SK-N-SH (cell line): ENCODE measurements at regions not wholly inside any gene's neighbourhood (a gene's known extent, or its start where the extent isn't known, plus 50 kb on each side); places are given as distances from the start of the nearest gene placed in this dataset.
"Not testable (repeated sequence)": the region's sequence is repeated elsewhere in the genome, so short reads cannot be mapped to it uniquely, and the experiment has no call there.

Experiments used
- CTCF ChIA-PET: fragments of 300-600, 350-600 bp; formaldehyde crosslinking; extraction: SDS; loops from one replicate; lab custom pipeline; 2021; lab: Yijun Ruan, JAX
- POLR2A ChIA-PET: fragments of 350-600 bp; sonication (Branson Sonifier 250); formaldehyde crosslinking; extraction: SDS; loops from one replicate; lab custom pipeline; 2020; ENCODE audit warnings: antibody characterized with exemption, inconsistent platforms; lab: Yijun Ruan, JAX
- DNase-seq: peaks from one replicate; pipeline ENCODE4 v3.0.0; 2012
- H2AFZ ChIP-seq: fragments of 200-600 bp; sonication (generic); 2 replicates; pipeline ENCODE4 v1.8.1; 2016; ENCODE audit warnings: antibody characterized with exemption, mild to moderate bottlenecking, low read depth
- H3F3A ChIP-seq: fragments of 200-600 bp; sonication (generic); replicated peaks from 2 replicates; pipeline ENCODE3; 2016; ENCODE audit warnings: antibody characterized with exemption, mild to moderate bottlenecking; ENCODE audit not compliant: insufficient read depth
- H3K27ac ChIP-seq, 2 experiments: fragments of 200-500 bp in 1 of 2; fragments of 200-600 bp in 1 of 2; sonication (Bioruptor generic) in 1 of 2; sonication (generic), shearing (Covaris generic) in 1 of 2; 2 replicates each; pipeline versions ENCODE4 v1.5.1 to v1.6.1; 2014 to 2016; ENCODE audit warnings: low read depth in 2 of 2, inconsistent platforms in 1 of 2, low read length in 1 of 2, mild to moderate bottlenecking in 1 of 2, mixed read lengths in 1 of 2
- H3K27me3 ChIP-seq: fragments of 200-600 bp; sonication (generic), shearing (Covaris generic); 2 replicates; pipeline ENCODE4 v1.6.1; 2016; ENCODE audit warnings: mixed run types; ENCODE audit not compliant: insufficient read depth
- H3K36me3 ChIP-seq, 2 experiments: fragments of 200-500 bp in 1 of 2; fragments of 200-600 bp in 1 of 2; sonication (Bioruptor generic) in 1 of 2; sonication (generic) in 1 of 2; replicated peaks in 1 of 2; 2 replicates each; pipeline versions ENCODE3 to v1.5.1; 2014 to 2016; ENCODE audit warnings: low read length in 1 of 2, mild to moderate bottlenecking in 1 of 2; ENCODE audit not compliant: insufficient read depth in 2 of 2, control insufficient read depth in 1 of 2
- H3K4me1 ChIP-seq, 2 experiments: fragments of 200-500 bp in 1 of 2; fragments of 200-600 bp in 1 of 2; sonication (Bioruptor generic) in 1 of 2; sonication (generic), shearing (Covaris generic) in 1 of 2; 2 replicates each; pipeline versions ENCODE4 v1.5.1 to v1.6.1; 2014 to 2016; ENCODE audit warnings: low read depth in 1 of 2, low read length in 1 of 2, mixed run types in 1 of 2; ENCODE audit not compliant: insufficient read depth in 2 of 2, control insufficient read depth in 1 of 2
- H3K4me2 ChIP-seq: fragments of 200-600 bp; sonication (generic), shearing (Covaris generic); 2 replicates; pipeline ENCODE4 v1.6.1; 2017; ENCODE audit warnings: mixed run types
- H3K4me3 ChIP-seq, 2 experiments: fragments of 200-500 bp in 1 of 2; fragments of 200-600 bp in 1 of 2; sonication (Bioruptor generic) in 1 of 2; sonication (generic), shearing (Covaris generic) in 1 of 2; 2 replicates each; pipeline versions ENCODE4 v1.5.1 to v1.8.1; 2014 to 2016; ENCODE audit warnings: low read depth in 2 of 2, inconsistent platforms in 1 of 2, low read length in 1 of 2, mild to moderate bottlenecking in 1 of 2, mixed read lengths in 1 of 2, moderate library complexity in 1 of 2
- H3K79me2 ChIP-seq: fragments of 200-600 bp; sonication (generic); 2 replicates; pipeline ENCODE4 v1.8.1; 2017; ENCODE audit warnings: mild to moderate bottlenecking; ENCODE audit not compliant: insufficient read depth
- H3K9ac ChIP-seq: fragments of 200-600 bp; sonication (generic); 2 replicates; pipeline ENCODE4 v1.6.1; 2017; ENCODE audit warnings: mixed run types
- H3K9me2 ChIP-seq: fragments of 200-600 bp; sonication (generic); 2 replicates; pipeline ENCODE4 v1.6.1; 2017; ENCODE audit warnings: mixed run types
- H3K9me3 ChIP-seq: fragments of 200-600 bp; sonication (generic); 2 replicates; pipeline ENCODE4 v1.6.1; 2017; ENCODE audit warnings: mixed run types, mild to moderate bottlenecking, moderate library complexity
- H4K20me1 ChIP-seq: fragments of 200-600 bp; sonication (generic); 2 replicates; pipeline ENCODE4 v1.6.1; 2017; ENCODE audit warnings: mild to moderate bottlenecking, mixed run types; ENCODE audit not compliant: insufficient read depth
- GABPA ChIP-seq: IDR thresholded peaks from 2 replicates; pipeline ENCODE4 v1.4.0; 2012; ENCODE audit warnings: low read depth, mild to moderate bottlenecking
- GATA2 ChIP-seq: sonication (generic); formaldehyde crosslinking; IDR thresholded peaks from 2 replicates; pipeline ENCODE4 v1.5.0; 2020; ENCODE audit warnings: mild to moderate bottlenecking, missing genetic modification reagents
- IRF3 ChIP-seq: fragments of 150-350 bp; IDR thresholded peaks from 2 replicates; pipeline ENCODE4 v1.6.1; 2016; ENCODE audit warnings: mild to moderate bottlenecking, low read depth, low read length
- MAX ChIP-seq: IDR thresholded peaks from 2 replicates; pipeline ENCODE4 v1.4.0; 2012; ENCODE audit warnings: low read depth
- MXI1 ChIP-seq: IDR thresholded peaks from 2 replicates; pipeline ENCODE4 v1.6.1; 2012; ENCODE audit warnings: mild to moderate bottlenecking, low read depth, low read length, improper control_type of control experiment
- NFIC ChIP-seq: IDR thresholded peaks from 2 replicates; pipeline ENCODE4 v1.4.0; 2012; ENCODE audit warnings: borderline replicate concordance
- POLR2AphosphoS5 ChIP-seq: IDR thresholded peaks from 2 replicates; pipeline ENCODE4 v1.6.1; 2012; ENCODE audit warnings: low read depth, low read length
- REST ChIP-seq: IDR thresholded peaks from 2 replicates; pipeline ENCODE4 v1.6.1; 2012; ENCODE audit warnings: mild to moderate bottlenecking, low read depth, low read length, moderate library complexity
- RXRA ChIP-seq: IDR thresholded peaks from 2 replicates; pipeline ENCODE4 v1.4.0; 2012; ENCODE audit warnings: low read depth, mild to moderate bottlenecking, borderline replicate concordance
- TAF1 ChIP-seq: IDR thresholded peaks from 2 replicates; pipeline ENCODE4 v1.6.1; 2012; ENCODE audit warnings: low read depth, mild to moderate bottlenecking, low read length, moderate library complexity, borderline replicate concordance
- TCF12 ChIP-seq: IDR thresholded peaks from 2 replicates; pipeline ENCODE4 v1.4.0; 2012
- TEAD4 ChIP-seq: IDR thresholded peaks from 2 replicates; pipeline ENCODE4 v1.4.0; 2012; ENCODE audit warnings: mild to moderate bottlenecking, borderline replicate concordance; ENCODE audit not compliant: insufficient read depth
- USF1 ChIP-seq: IDR thresholded peaks from 2 replicates; pipeline ENCODE4 v1.4.0; 2012; ENCODE audit warnings: low read depth, borderline replicate concordance
- WGBS: methylation state at CpG from one replicate; pipeline ENCODE4 v1.1.6; 2017; ENCODE audit warnings: low lambda C conversion rate; 5-methylcytosine and 5-hydroxymethylcytosine counted together

GRCh38 chr2:146376511-146377064, 1468.2 kb upstream of the ACVR2A start:
- no peak overlapping the region for H3K4me2 ChIP-seq
- TF ChIP-seq MAX (no peak), IRF3 (no peak), REST (no peak), GABPA (no peak), POLR2AphosphoS5 (no peak), RXRA (no peak), NFIC (no peak), USF1 (no peak)
- no peak for DNase-seq
- H2AFZ ChIP-seq = no peak overlapping the region
- H4K20me1 ChIP-seq = no peaks in the 10 kb centered on the region
- H3K79me2 ChIP-seq = no peaks in the 10 kb centered on the region
- no peaks in the 10 kb centered on the region for H3F3A ChIP-seq
- H3K27me3 ChIP-seq = no peaks in the 10 kb centered on the region
- 30% methylated on average over 4 of the region's 4 CpGs for WGBS
- H3K4me1 ChIP-seq = no peaks in the 10 kb centered on the region; a peak in 1 of 4 replicates
- no peaks in the 10 kb centered on the region for H3K9me2 ChIP-seq
- no peak overlapping the region for H3K4me3 ChIP-seq
- ChIA-PET CTCF (no interaction called here), POLR2A (no interaction called here)
- H3K36me3 ChIP-seq = no peaks in the 10 kb centered on the region
- H3K9ac ChIP-seq = no peak overlapping the region
- no peak overlapping the region for H3K27ac ChIP-seq
- no peaks in the 10 kb centered on the region for H3K9me3 ChIP-seq

- no peak overlapping the region for H2AFZ ChIP-seq
- H4K20me1 ChIP-seq = no peaks in the 10 kb centered on the region
- no peak overlapping the region for H3K27ac ChIP-seq
- ChIA-PET POLR2A (no interaction called here), CTCF (no interaction called here)
- H3K36me3 ChIP-seq = no peaks in the 10 kb centered on the region
- no peak for DNase-seq
- no peaks in the 10 kb centered on the region for H3K79me2 ChIP-seq
- H3K9ac ChIP-seq = no peak overlapping the region
- H3K4me1 ChIP-seq = no peaks in the 10 kb centered on the region; a peak in 1 of 4 replicates
- H3F3A ChIP-seq = no peaks in the 10 kb centered on the region
- H3K4me3 ChIP-seq = no peak overlapping the region
- WGBS = 25% methylated on average over 1 of the region's 1 CpG
- no peaks in the 10 kb centered on the region for H3K27me3 ChIP-seq
- H3K4me2 ChIP-seq = no peak overlapping the region
- H3K9me2 ChIP-seq = no peaks in the 10 kb centered on the region
- no peaks in the 10 kb centered on the region for H3K9me3 ChIP-seq
- TF ChIP-seq RXRA (no peak), USF1 (no peak), MXI1 (no peak), POLR2AphosphoS5 (no peak), TEAD4 (no peak), GATA2 (CRISPR knock-in tag) (no peak), TAF1 (no peak), IRF3 (no peak), TCF12 (no peak)
- TF ChIP-seq, all 33 proteins: peak for 0
Measured at GRCh38 chr2:146374505-146374904, 1470.3 kb upstream of the ACVR2A start.

- H3K27ac ChIP-seq, H3K9me3 ChIP-seq, H3K4me1 ChIP-seq, H3K27me3 ChIP-seq, H2AFZ ChIP-seq, H3K4me3 ChIP-seq, CTCF ChIA-PET, H3F3A ChIP-seq, DNase-seq, H3K79me2 ChIP-seq, H3K4me2 ChIP-seq, H3K9me2 ChIP-seq, POLR2A ChIA-PET, H4K20me1 ChIP-seq, H3K9ac ChIP-seq, H3K36me3 ChIP-seq: not testable (repeated sequence)
- 37% methylated on average over 1 of the region's 1 CpG for WGBS
Measured at GRCh38 chr2:146371364-146371763, 1473.5 kb upstream of the ACVR2A start.
